ENCODE measurements at regions not wholly inside any gene's neighbourhood (a gene's known extent, or its start where the extent isn't known, plus 50 kb on each side); places are given as distances from the start of the nearest gene placed in this dataset.

- no peaks in the 10 kb centered on the region for H3K9me3 ChIP-seq (ENCODE audit: control insufficient read depth in 4 of 4, low read length in 3 of 4)
- H3K36me3 ChIP-seq (ENCODE audit: control insufficient read depth in 4 of 4, insufficient read depth in 3 of 4, low read depth in 1 of 4, low read length in 3 of 4) = no peaks in the 10 kb centered on the region
- H3K4me1 ChIP-seq (ENCODE audit: control insufficient read depth in 4 of 4, insufficient read depth in 4 of 4, low read length in 3 of 4) = peaks cover 2 to 13% (median 7%) of the 10 kb centered on the region in 4 donors
- H3K27me3 ChIP-seq (ENCODE audit: control insufficient read depth in 4 of 4, insufficient read depth in 4 of 4, low read length in 3 of 4) = no peaks in the 10 kb centered on the region
- DNase-seq (ENCODE audit: low spot score) = no peak
- H3K4me3 ChIP-seq (ENCODE audit: low read depth in 1 of 3, low read length in 3 of 3) = no peak overlapping the region
- no peak for TF ChIP-seq ZBTB33 (IDR thresholded peaks at IDR 0.05)
- TF ChIP-seq SP1 (IDR thresholded peaks at IDR 0.05) = no peak
- TF ChIP-seq JUND (IDR thresholded peaks at IDR 0.05) = no peak
- TF ChIP-seq MAX (IDR thresholded peaks at IDR 0.05) = no peak
- TF ChIP-seq EGR1 (IDR thresholded peaks at IDR 0.05; ENCODE audit: low read depth in 2 of 2) = no peak
- no peak for TF ChIP-seq ATF3 (IDR thresholded peaks at IDR 0.05)
- no peak for TF ChIP-seq TAF1 (conservative IDR thresholded peaks at IDR 0.05)
- TF ChIP-seq HNF4A (conservative IDR thresholded peaks at IDR 0.05) = no peak
- no peak for TF ChIP-seq RXRA (IDR thresholded peaks at IDR 0.05)
- no peak for TF ChIP-seq FOXA2 (IDR thresholded peaks at IDR 0.05)
- no peak for TF ChIP-seq RAD21 (IDR thresholded peaks at IDR 0.05)
- no peak for TF ChIP-seq CTCF (IDR thresholded peaks at IDR 0.05; ENCODE audit: low read depth, low read length, missing input control)
- no peak for TF ChIP-seq GABPA (IDR thresholded peaks at IDR 0.05 in 1 of 2, conservative IDR thresholded peaks at IDR 0.05 in 1 of 2)
- no peak for TF ChIP-seq HNF4G (IDR thresholded peaks at IDR 0.05)
- no peak for TF ChIP-seq NR2F2 (IDR thresholded peaks at IDR 0.05)
- H3K27ac ChIP-seq (ENCODE audit: low read depth in 1 of 2, low read length in 2 of 2) = no peak overlapping the region
- WGBS = 97% methylated on average over 1 of the region's 1 CpG
- no peak overlapping the region for H3K9ac ChIP-seq (ENCODE audit: low read depth in 1 of 2, low read length in 2 of 2)
Observed at GRCh38 chrX:39618178-39618577, 479.6 kb downstream of the BCOR start.

GRCh38 chrX:39619182-39620009 is 478.4 kb downstream of the BCOR start:
- Histone ChIP-seq H3K27ac (ENCODE audit: low read depth in 1 of 2, low read length in 2 of 2) (no peak overlapping the region), H3K9ac (ENCODE audit: low read depth in 1 of 2, low read length in 2 of 2) (no peak overlapping the region), H3K9me3 (ENCODE audit: control insufficient read depth in 4 of 4, low read length in 3 of 4) (peaks cover 0 to 3% (median 0%) of the 10 kb centered on the region in 4 donors), H3K4me1 (ENCODE audit: control insufficient read depth in 4 of 4, insufficient read depth in 4 of 4, low read length in 3 of 4) (peaks cover 0 to 2% (median under 1%) of the 10 kb centered on the region in 4 donors), H3K27me3 (ENCODE audit: control insufficient read depth in 4 of 4, insufficient read depth in 4 of 4, low read length in 3 of 4) (no peaks in the 10 kb centered on the region), H3K36me3 (ENCODE audit: control insufficient read depth in 4 of 4, insufficient read depth in 3 of 4, low read depth in 1 of 4, low read length in 3 of 4) (no peaks in the 10 kb centered on the region), H3K4me3 (ENCODE audit: low read depth in 1 of 3, low read length in 3 of 3) (no peak overlapping the region)
- no peak for TF ChIP-seq FOXA2 (IDR thresholded peaks at IDR 0.05)
- TF ChIP-seq ATF3 (IDR thresholded peaks at IDR 0.05) = no peak
- 62% methylated on average over 7 of the region's 7 CpGs for WGBS
- DNase-seq (ENCODE audit: low spot score) = no peak
